Panc1 (cell line): ENCODE measurements at regions not wholly inside any gene's neighbourhood (a gene's known extent, or its start where the extent isn't known, plus 50 kb on each side); places are given as distances from the start of the nearest gene placed in this dataset.

ENCODE experiments used
- ATAC-seq: fragments of 200-7000 bp; cut with Tn5 transposase; 2 replicates; pipeline ENCODE4 v1.9.1; 2020; ENCODE audit warnings: mild to moderate bottlenecking, moderate library complexity
- BruUV-seq: library from RNA; stranded (reverse); fragments of 400-500 nt; replicated peaks from 2 replicates; lab custom pipeline; 2021; lab: Mats Ljungman, UMichigan
- CTCF ChIA-PET: fragments of 300-600 bp; sonication (Branson Sonifier 250); formaldehyde crosslinking; loops from one replicate; lab custom pipeline; 2022; ENCODE audit warnings: antibody characterized with exemption; lab: Charles Lee
- POLR2A ChIA-PET: fragments of 300-600 bp; sonication (Branson Sonifier 250); formaldehyde crosslinking; loops from one replicate; lab custom pipeline; 2022; ENCODE audit warnings: antibody characterized with exemption; lab: Charles Lee
- DNase-seq: peaks from one replicate; pipeline ENCODE4 v3.0.0-alpha.2; 2010; ENCODE audit warnings: low read depth, low spot score
- H3K27ac ChIP-seq: 2 replicates; pipeline ENCODE4 v1.5.1; 2011; ENCODE audit warnings: mild to moderate bottlenecking, low read length, inconsistent platforms
- H3K27me3 ChIP-seq: fragments of 200-500 bp; sonication (Bioruptor generic); 2 replicates; pipeline ENCODE4 v1.6.0; 2014; ENCODE audit warnings: low read length, inconsistent platforms; ENCODE audit not compliant: control insufficient read depth, insufficient read depth
- H3K36me3 ChIP-seq: fragments of 200-500 bp; sonication (Bioruptor generic); 2 replicates; pipeline ENCODE4 v1.5.1; 2014; ENCODE audit warnings: inconsistent platforms, mild to moderate bottlenecking, low read length, moderate library complexity; ENCODE audit not compliant: control insufficient read depth, insufficient read depth
- H3K4me1 ChIP-seq: 2 replicates; pipeline ENCODE4 v1.5.1; 2011; ENCODE audit warnings: inconsistent platforms, mild to moderate bottlenecking, low read length, moderate library complexity; ENCODE audit not compliant: control insufficient read depth, insufficient read depth
- H3K4me3 ChIP-seq, 2 experiments: 2 replicates each; pipeline ENCODE4 v1.5.1; 2011 to 2012; ENCODE audit warnings: low read depth in 2 of 2, low read length in 2 of 2, mild to moderate bottlenecking in 2 of 2, inconsistent platforms in 1 of 2, moderate library complexity in 1 of 2
- H3K9me3 ChIP-seq: fragments of 200-500 bp; sonication (Bioruptor generic); 2 replicates; pipeline ENCODE4 v1.5.1; 2014; ENCODE audit warnings: low read depth, mild to moderate bottlenecking, inconsistent platforms, low read length, moderate library complexity; ENCODE audit not compliant: control insufficient read depth, insufficient read depth
- CTCF ChIP-seq: fragments of 450-650 bp; IDR thresholded peaks from 2 replicates; pipeline ENCODE4 v1.5.1; 2017; ENCODE audit warnings: mild to moderate bottlenecking
- POLR2AphosphoS5 ChIP-seq: IDR thresholded peaks from 2 replicates; pipeline ENCODE4 v1.6.1; 2012; ENCODE audit warnings: mild to moderate bottlenecking, low read depth, low read length, moderate library complexity
- REST ChIP-seq, 2 experiments: IDR thresholded peaks; 2 replicates each; pipeline ENCODE4 v1.6.1; 2011 to 2012; ENCODE audit warnings: low read depth in 2 of 2, control low read depth in 1 of 2, low read length in 1 of 2, mild to moderate bottlenecking in 1 of 2, moderate library complexity in 1 of 2; ENCODE audit not compliant: insufficient read depth in 1 of 2
- SIN3A ChIP-seq: IDR thresholded peaks from 2 replicates; pipeline ENCODE4 v1.6.1; 2012; ENCODE audit warnings: low read depth, mild to moderate bottlenecking, low read length, moderate library complexity, borderline replicate concordance; ENCODE audit not compliant: insufficient read depth
- TCF7L2 ChIP-seq: IDR thresholded peaks from 2 replicates; pipeline ENCODE4 v1.6.1; 2011; ENCODE audit warnings: mild to moderate bottlenecking, low read depth, low read length, inconsistent platforms
- in situ Hi-C: cut with HindIII; loops from 2 replicates; pipeline ENCODE4 v1.10.0; 2016; ENCODE audit warnings: low sequenced_read_pairs, low pct_unique_long_range_greater_than_20kb
- intact Hi-C: fragments of 100-400 bp; cut with micrococcal nuclease; formaldehyde crosslinking; loops from one replicate; pipeline ENCODE4 v1.10.0; 2022; ENCODE audit not compliant: unreplicated experiment

GRCh38 chr10:9163699-9164098 lies 1109.2 kb downstream of the GATA3 start:
- Histone ChIP-seq H3K27ac (no peak overlapping the region), H3K4me3 (no peak overlapping the region), H3K36me3 (no peaks in the 10 kb centered on the region), H3K9me3 (no peaks in the 10 kb centered on the region), H3K27me3 (no peaks in the 10 kb centered on the region), H3K4me1 (no peaks in the 10 kb centered on the region)
- TF ChIP-seq REST (IDR thresholded peaks at IDR 0.05; ENCODE audit: insufficient read depth in 1 of 2, low read depth in 2 of 2, low read length in 1 of 2) (no peak), POLR2AphosphoS5 (no peak), SIN3A (no peak), TCF7L2 (no peak), CTCF (no peak)
- intact Hi-C loops (no loop called here), in situ Hi-C loops (no loop called here)
- DNase-seq (no peak), ATAC-seq (no peak)
- POLR2A ChIA-PET = no interaction called here
- CTCF ChIA-PET = no interaction called here
- no TSS peak for BruUV-seq

- Histone ChIP-seq H3K27ac (no peak overlapping the region), H3K4me1 (no peaks in the 10 kb centered on the region), H3K27me3 (no peaks in the 10 kb centered on the region), H3K36me3 (no peaks in the 10 kb centered on the region), H3K9me3 (no peaks in the 10 kb centered on the region), H3K4me3 (no peak overlapping the region)
- no TSS peak for BruUV-seq
- no peak for ATAC-seq
- intact Hi-C loops (no loop called here), in situ Hi-C loops (no loop called here)
- no peak for DNase-seq
- POLR2A ChIA-PET = no interaction called here
- TF ChIP-seq CTCF = no peak
- no peak for TF ChIP-seq REST (IDR thresholded peaks at IDR 0.05; ENCODE audit: insufficient read depth in 1 of 2, low read depth in 2 of 2, low read length in 1 of 2)
- TF ChIP-seq TCF7L2 = no peak
- no peak for TF ChIP-seq SIN3A
- no peak for TF ChIP-seq POLR2AphosphoS5
- CTCF ChIA-PET = no interaction called here
Measured at GRCh38 chr10:9166770-9167169, 1112.3 kb downstream of the GATA3 start.
